ENCODE measurements at regions not wholly inside any gene's neighbourhood (a gene's known extent, or its start where the extent isn't known, plus 50 kb on each side); places are given as distances from the start of the nearest gene placed in this dataset.

GRCh38 chr10:111716032-111716431 is 467.5 kb downstream of the GPAM start:
- no peak for TF ChIP-seq CTCF (IDR thresholded peaks at IDR 0.05)
- H3K36me3 ChIP-seq = no peaks in the 10 kb centered on the region
- no peak for DNase-seq
- H3K27me3 ChIP-seq = no peaks in the 10 kb centered on the region
- peaks cover 0 to 58% of the 10 kb centered on the region in 2 donors for H3K9me3 ChIP-seq
- no peak overlapping the region for H3K4me3 ChIP-seq
- no peak overlapping the region for H3K27ac ChIP-seq
- H3K4me1 ChIP-seq = no peaks in the 10 kb centered on the region
- no peak for ATAC-seq
- intact Hi-C loops (cut with DNase I) = no loop called here

- ATAC-seq (no peak), DNase-seq (no peak)
- no peak overlapping the region for H3K27ac ChIP-seq
- no peaks in the 10 kb centered on the region for H3K27me3 ChIP-seq
- intact Hi-C loops (cut with DNase I) = no loop called here
- no peak for TF ChIP-seq CTCF (IDR thresholded peaks at IDR 0.05)
- H3K4me3 ChIP-seq = no peak overlapping the region
- H3K4me1 ChIP-seq = no peaks in the 10 kb centered on the region
- peaks cover 0 to 3% of the 10 kb centered on the region in 2 donors for H3K9me3 ChIP-seq
- H3K36me3 ChIP-seq = no peaks in the 10 kb centered on the region
These were observed 459.4 kb downstream of the GPAM start for GRCh38 chr10:111724121-111724520.

- Histone ChIP-seq H3K36me3 (no peaks in the 10 kb centered on the region), H3K4me1 (no peaks in the 10 kb centered on the region), H3K9me3 (no peaks in the 10 kb centered on the region), H3K27me3 (no peaks in the 10 kb centered on the region), H3K27ac (no peak overlapping the region), H3K4me3 (no peak overlapping the region)
- DNase-seq (no peak), ATAC-seq (no peak)
- no peak for TF ChIP-seq CTCF (IDR thresholded peaks at IDR 0.05)
- intact Hi-C loops (cut with DNase I) = no loop called here
These were observed 458.5 kb downstream of the GPAM start for GRCh38 chr10:111725050-111725449.

- no peaks in the 10 kb centered on the region for H3K27me3 ChIP-seq
- H3K36me3 ChIP-seq = no peaks in the 10 kb centered on the region
- intact Hi-C loops (cut with DNase I) = no loop called here
- no peak overlapping the region for H3K27ac ChIP-seq
- no peak for DNase-seq
- no peak for TF ChIP-seq CTCF (IDR thresholded peaks at IDR 0.05)
- ATAC-seq = no peak
- peaks cover 0 to 2% of the 10 kb centered on the region in 2 donors for H3K9me3 ChIP-seq
- H3K4me1 ChIP-seq = no peaks in the 10 kb centered on the region
- no peak overlapping the region for H3K4me3 ChIP-seq
These were observed 451.3 kb downstream of the GPAM start for GRCh38 chr10:111732166-111732785.

- no peak overlapping the region for H3K27ac ChIP-seq
- no peaks in the 10 kb centered on the region for H3K4me1 ChIP-seq
- H3K36me3 ChIP-seq = no peaks in the 10 kb centered on the region
- peaks cover 0 to 2% of the 10 kb centered on the region in 2 donors for H3K9me3 ChIP-seq
- intact Hi-C loops (cut with DNase I) = no loop called here
- no peaks in the 10 kb centered on the region for H3K27me3 ChIP-seq
- DNase-seq = peak in 1 of 4 donors; percentile 2
- no peak for ATAC-seq
- TF ChIP-seq CTCF (IDR thresholded peaks at IDR 0.05) = no peak
- H3K4me3 ChIP-seq = no peak overlapping the region
These were observed 444.3 kb downstream of the GPAM start for GRCh38 chr10:111739125-111739873.
